ENCODE measurements at regions not wholly inside any gene's neighbourhood (a gene's known extent, or its start where the extent isn't known, plus 50 kb on each side); places are given as distances from the start of the nearest gene placed in this dataset.

GRCh38 chr2:64937687-64938491 is 51.3 kb upstream of the SLC1A4 start:
- no peak for TF ChIP-seq CTCF (IDR thresholded peaks at IDR 0.05)
- peak in 1 of 2 donors; percentile 22 for TF ChIP-seq POLR2A (IDR thresholded peaks at IDR 0.05)
